SK-N-SH treated with all-trans-retinoic acid at 6 μM for 48 hours (cell line): ENCODE measurements at regions not wholly inside any gene's neighbourhood (a gene's known extent, or its start where the extent isn't known, plus 50 kb on each side); places are given as distances from the start of the nearest gene placed in this dataset.

Source experiments
- CREB5 ChIP-seq: fragments of 250-450 bp; sonication (Bioruptor Pico); IDR thresholded peaks from 2 replicates; pipeline ENCODE4 v1.5.1; 2020; ENCODE audit warnings: low read depth, mild to moderate bottlenecking, moderate library complexity
- ISL1 ChIP-seq: fragments of 250-450 bp; sonication (Bioruptor Pico); IDR thresholded peaks from 2 replicates; pipeline ENCODE4 v2.1.2; 2022; ENCODE audit warnings: mild to moderate bottlenecking, moderate library complexity
- PPARA ChIP-seq: fragments of 250-450 bp; sonication (Bioruptor Pico); IDR thresholded peaks from 2 replicates; pipeline ENCODE4 v1.5.0; 2020; ENCODE audit warnings: mild to moderate bottlenecking, borderline replicate concordance

- TF ChIP-seq PPARA (CRISPR knock-in tag) = no peak
- TF ChIP-seq ISL1 (CRISPR knock-in tag) = no peak
- no peak for TF ChIP-seq CREB5
Measured at GRCh38 chr10:36191009-36191408, 548.9 kb upstream of the FZD8 start.
